ENCODE measurements at regions not wholly inside any gene's neighbourhood (a gene's known extent, or its start where the extent isn't known, plus 50 kb on each side); places are given as distances from the start of the nearest gene placed in this dataset.

DNA sequence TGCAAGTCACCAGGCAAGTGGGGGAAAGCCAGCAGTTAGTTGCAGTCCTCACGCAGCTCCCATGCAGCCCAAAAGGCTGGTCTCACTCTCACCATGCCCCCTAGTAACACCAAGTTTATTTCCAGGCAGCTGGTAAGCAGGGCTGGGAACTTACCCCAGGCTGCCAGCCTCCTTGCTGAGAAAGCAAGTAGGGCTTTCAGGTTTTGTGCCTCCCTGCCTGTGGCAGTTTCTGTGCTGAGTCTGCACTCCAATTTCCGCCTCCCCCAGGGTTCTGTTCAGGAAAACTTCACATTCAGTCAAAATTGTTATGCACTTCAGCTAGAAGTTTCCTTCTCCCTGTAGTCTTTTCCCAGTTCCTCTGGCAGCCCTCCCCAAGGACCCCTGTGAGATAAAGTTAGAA lies 102.0 kb upstream of the SGIP1 start:
- no TSS peak for BruUV-seq (replicated peaks)
- no peak for TF ChIP-seq EZH2phosphoT487 (IDR thresholded peaks at IDR 0.05; ENCODE audit: borderline replicate concordance, low read depth, low read length)
- TF ChIP-seq, protein P1, sequence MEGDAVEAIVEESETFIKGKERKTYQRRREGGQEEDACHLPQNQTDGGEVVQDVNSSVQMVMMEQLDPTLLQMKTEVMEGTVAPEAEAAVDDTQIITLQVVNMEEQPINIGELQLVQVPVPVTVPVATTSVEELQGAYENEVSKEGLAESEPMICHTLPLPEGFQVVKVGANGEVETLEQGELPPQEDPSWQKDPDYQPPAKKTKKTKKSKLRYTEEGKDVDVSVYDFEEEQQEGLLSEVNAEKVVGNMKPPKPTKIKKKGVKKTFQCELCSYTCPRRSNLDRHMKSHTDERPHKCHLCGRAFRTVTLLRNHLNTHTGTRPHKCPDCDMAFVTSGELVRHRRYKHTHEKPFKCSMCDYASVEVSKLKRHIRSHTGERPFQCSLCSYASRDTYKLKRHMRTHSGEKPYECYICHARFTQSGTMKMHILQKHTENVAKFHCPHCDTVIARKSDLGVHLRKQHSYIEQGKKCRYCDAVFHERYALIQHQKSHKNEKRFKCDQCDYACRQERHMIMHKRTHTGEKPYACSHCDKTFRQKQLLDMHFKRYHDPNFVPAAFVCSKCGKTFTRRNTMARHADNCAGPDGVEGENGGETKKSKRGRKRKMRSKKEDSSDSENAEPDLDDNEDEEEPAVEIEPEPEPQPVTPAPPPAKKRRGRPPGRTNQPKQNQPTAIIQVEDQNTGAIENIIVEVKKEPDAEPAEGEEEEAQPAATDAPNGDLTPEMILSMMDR (conservative IDR thresholded peaks at IDR 0.05; ENCODE audit: low read length) = no peak
- H2AFZ ChIP-seq (ENCODE audit: low read length) = no peak overlapping the region
- H4K20me1 ChIP-seq (ENCODE audit: insufficient read depth, low read length) = no peaks in the 10 kb centered on the region
- H3K27ac ChIP-seq (ENCODE audit: low read depth, low read length, poor library complexity, severe bottlenecking) = no peak overlapping the region
- peaks cover 7% of the 10 kb centered on the region; the same call in 1 of the 2 replicates for H3K36me3 ChIP-seq (ENCODE audit: insufficient read depth, low read length)
- no peak overlapping the region for H3K4me3 ChIP-seq (ENCODE audit: low read depth, low read length, poor library complexity, severe bottlenecking)
- no peaks in the 10 kb centered on the region for H3K79me2 ChIP-seq (ENCODE audit: insufficient read depth, low read depth, low read length)
- peaks cover 42% of the 10 kb centered on the region; the same call in 1 of the 2 replicates for H3K9me3 ChIP-seq (ENCODE audit: low read length)
- no peaks in the 10 kb centered on the region for H3K9me2 ChIP-seq (ENCODE audit: insufficient read depth, low read length)
- H3K4me1 ChIP-seq (ENCODE audit: insufficient read depth, low read length, poor library complexity, severe bottlenecking) = peaks cover 14% of the 10 kb centered on the region
- H3K4me2 ChIP-seq (ENCODE audit: low read length) = no peak overlapping the region
- POLR2A ChIA-PET = interaction anchor here (1.4 to 1.7 kb wide), 2 partner anchors 11 to 150 kb away, joined by 4 read pairs; no protein-coding TSS in a partner anchor
- intact Hi-C loops (cut with micrococcal nuclease; ENCODE audit: unreplicated experiment) = no loop called here
- CTCF ChIA-PET (ENCODE audit: unreplicated experiment) = no interaction called here
- DNase-seq (ENCODE audit: low spot score) = no peak

DNA sequence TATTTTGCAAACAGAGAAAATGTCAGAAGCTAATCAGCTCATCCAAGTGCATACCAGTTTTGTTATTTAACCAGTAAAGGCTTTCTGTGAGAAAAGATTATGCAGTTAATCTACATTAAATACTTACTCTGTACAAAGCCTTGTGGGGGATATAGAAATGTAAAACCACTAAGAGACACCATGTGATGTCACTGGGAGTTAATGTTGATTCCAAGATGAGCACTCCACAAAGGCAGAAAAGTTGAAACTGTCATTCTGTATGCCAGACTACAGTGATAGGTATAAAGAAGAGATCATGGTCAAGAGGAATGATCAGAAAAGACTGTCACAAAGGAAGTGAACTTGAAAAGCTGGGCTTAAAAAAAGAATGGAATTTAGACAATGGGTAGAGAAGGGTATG lies 100.3 kb upstream of the SGIP1 start:
- BruUV-seq (replicated peaks) = no TSS peak
- Histone ChIP-seq H3K4me3 (ENCODE audit: low read depth, low read length, poor library complexity, severe bottlenecking) (no peak overlapping the region), H3K4me1 (ENCODE audit: insufficient read depth, low read length, poor library complexity, severe bottlenecking) (peaks cover 16% of the 10 kb centered on the region), H4K20me1 (ENCODE audit: insufficient read depth, low read length) (no peaks in the 10 kb centered on the region), H3K9me3 (ENCODE audit: low read length) (peaks cover 32% of the 10 kb centered on the region; the same call in 1 of the 2 replicates), H3K9me2 (ENCODE audit: insufficient read depth, low read length) (no peaks in the 10 kb centered on the region), H3K79me2 (ENCODE audit: insufficient read depth, low read depth, low read length) (no peaks in the 10 kb centered on the region), H3K4me2 (ENCODE audit: low read length) (no peak overlapping the region), H3K27ac (ENCODE audit: low read depth, low read length, poor library complexity, severe bottlenecking) (no peak overlapping the region), H2AFZ (ENCODE audit: low read length) (no peak overlapping the region), H3K36me3 (ENCODE audit: insufficient read depth, low read length) (peaks cover 7% of the 10 kb centered on the region; the same call in 1 of the 2 replicates)
- POLR2A ChIA-PET = interaction anchor here (1.0 to 1.4 kb wide), 2 partner anchors 34 to 87 kb away, joined by 3 read pairs; no protein-coding TSS in a partner anchor
- no peak for DNase-seq (ENCODE audit: low spot score)
- intact Hi-C loops (cut with micrococcal nuclease; ENCODE audit: unreplicated experiment) = no loop called here
- CTCF ChIA-PET (ENCODE audit: unreplicated experiment) = no interaction called here
- TF ChIP-seq, protein P1 (conservative IDR thresholded peaks at IDR 0.05; ENCODE audit: low read length) = no peak
- TF ChIP-seq EZH2phosphoT487 (IDR thresholded peaks at IDR 0.05; ENCODE audit: borderline replicate concordance, low read depth, low read length) = no peak

DNA sequence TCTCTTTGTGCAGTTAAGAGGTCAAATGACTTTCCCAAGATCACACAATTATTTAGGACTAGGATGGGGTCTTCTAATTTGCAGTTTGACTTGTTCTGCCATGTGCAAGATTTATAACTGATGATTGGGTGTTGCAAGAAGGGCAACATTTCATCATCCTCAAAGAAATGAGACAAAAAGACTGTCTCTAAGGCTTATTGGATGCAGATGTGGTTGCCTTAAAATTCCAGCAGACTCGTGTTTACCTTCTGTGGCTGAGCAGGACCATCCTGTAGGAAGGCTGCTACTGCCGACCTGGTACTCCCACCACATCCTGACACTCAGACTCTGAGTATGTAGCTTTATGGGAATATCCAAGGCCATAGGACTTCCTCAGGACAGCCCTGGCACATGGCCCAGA lies 99.9 kb upstream of the SGIP1 start:
- H3K36me3 ChIP-seq (ENCODE audit: insufficient read depth, low read length) = peaks cover 7% of the 10 kb centered on the region; the same call in 1 of the 2 replicates
- TF ChIP-seq, protein P1 (conservative IDR thresholded peaks at IDR 0.05; ENCODE audit: low read length) = no peak
- TF ChIP-seq EZH2phosphoT487 (IDR thresholded peaks at IDR 0.05; ENCODE audit: borderline replicate concordance, low read depth, low read length) = no peak
- DNase-seq (ENCODE audit: low spot score) = no peak
- no peaks in the 10 kb centered on the region for H4K20me1 ChIP-seq (ENCODE audit: insufficient read depth, low read length)
- H3K4me1 ChIP-seq (ENCODE audit: insufficient read depth, low read length, poor library complexity, severe bottlenecking) = peaks cover 21% of the 10 kb centered on the region
- H3K4me2 ChIP-seq (ENCODE audit: low read length) = no peak overlapping the region
- H3K79me2 ChIP-seq (ENCODE audit: insufficient read depth, low read depth, low read length) = no peaks in the 10 kb centered on the region
- H3K9me3 ChIP-seq (ENCODE audit: low read length) = peaks cover 32% of the 10 kb centered on the region; the same call in 1 of the 2 replicates
- ChIA-PET CTCF (ENCODE audit: unreplicated experiment) (no interaction called here), POLR2A (interaction anchor here (0.6 to 1.4 kb wide), 6 partner anchors 35 to 297 kb away, joined by 3 to 5 read pairs (median 4); no protein-coding TSS in a partner anchor)
- no peak overlapping the region for H3K4me3 ChIP-seq (ENCODE audit: low read depth, low read length, poor library complexity, severe bottlenecking)
- no peak overlapping the region for H3K27ac ChIP-seq (ENCODE audit: low read depth, low read length, poor library complexity, severe bottlenecking)
- intact Hi-C loops (cut with micrococcal nuclease; ENCODE audit: unreplicated experiment) = no loop called here
- H3K9me2 ChIP-seq (ENCODE audit: insufficient read depth, low read length) = no peaks in the 10 kb centered on the region
- no TSS peak for BruUV-seq (replicated peaks)
- no peak overlapping the region for H2AFZ ChIP-seq (ENCODE audit: low read length)
